Neutrophil (primary cell): ENCODE measurements at regions not wholly inside any gene's neighbourhood (a gene's known extent, or its start where the extent isn't known, plus 50 kb on each side); places are given as distances from the start of the nearest gene placed in this dataset.

Experiments
- H3K27ac ChIP-seq: fragments of 200-600 bp; sonication (generic); 2 replicates; pipeline ENCODE4 v1.5.1; 2016; ENCODE audit warnings: mild to moderate bottlenecking, moderate library complexity
- H3K27me3 ChIP-seq: fragments of 200-600 bp; sonication (generic); 2 replicates; pipeline ENCODE4 v1.6.0; 2016; ENCODE audit warnings: mild to moderate bottlenecking
- H3K36me3 ChIP-seq: fragments of 200-600 bp; sonication (generic); 2 replicates; pipeline ENCODE4 v1.5.1; 2017
- H3K4me1 ChIP-seq, 2 experiments: fragments of 200-600 bp in 1 of 2; sonication (generic) in 1 of 2; 1 replicate in 1 of 2; 2 replicates in 1 of 2; pipeline versions ENCODE4 v1.5.1 to v1.6.1; 2013 to 2016; ENCODE audit warnings: low read depth in 1 of 2, low read length in 1 of 2, mild to moderate bottlenecking in 1 of 2, moderate library complexity in 1 of 2; ENCODE audit not compliant: control insufficient read depth in 1 of 2, insufficient read depth in 1 of 2
- H3K4me3 ChIP-seq, 2 experiments: fragments of 200-600 bp in 1 of 2; sonication (generic) in 1 of 2; 1 replicate in 1 of 2; 2 replicates in 1 of 2; pipeline ENCODE4 v1.5.1; 2013 to 2016; ENCODE audit warnings: low read depth in 1 of 2, low read length in 1 of 2, mild to moderate bottlenecking in 1 of 2, moderate library complexity in 1 of 2
- H3K9me3 ChIP-seq: fragments of 200-600 bp; sonication (generic); 2 replicates; pipeline ENCODE4 v1.5.1; 2016
- TF ChIP-seq, protein P1 (sequence below): fragments of 200-600 bp; sonication (generic); IDR thresholded peaks from 2 replicates; pipeline ENCODE4 v1.5.1; 2016; ENCODE audit warnings: antibody characterized with exemption

DNA sequence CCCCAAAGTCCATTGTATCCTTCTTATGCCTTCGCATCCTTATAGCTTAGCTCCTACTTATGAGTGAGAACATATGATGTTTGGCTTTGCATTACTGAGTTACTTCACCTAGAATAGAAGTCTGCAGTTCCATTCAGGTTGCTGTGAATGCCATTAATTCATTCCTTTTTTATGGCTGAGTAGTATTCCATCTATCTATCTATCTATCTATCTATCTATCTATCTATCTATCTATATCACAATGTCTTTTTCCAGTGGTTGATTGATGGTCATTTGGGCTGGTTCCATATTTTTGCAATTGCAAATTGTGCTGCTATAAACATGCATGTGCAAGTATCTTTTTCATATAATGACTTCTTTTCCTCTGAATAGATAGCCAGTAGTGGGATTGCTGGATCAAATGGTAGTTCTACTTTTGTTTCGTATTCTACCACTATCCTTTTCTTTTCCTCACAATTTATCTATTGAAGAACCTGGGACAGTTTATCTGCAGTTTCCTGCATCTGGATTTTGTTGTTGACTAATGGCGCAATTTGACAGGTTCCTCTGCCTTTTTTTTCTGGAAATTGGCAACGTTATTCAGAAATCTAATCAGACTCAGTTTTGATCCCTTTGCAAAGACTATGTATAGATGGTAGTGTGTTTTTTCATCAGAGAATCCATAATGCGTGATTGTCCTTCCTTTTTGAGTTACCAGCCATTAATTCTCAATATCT lies 287.2 kb downstream of the ARL4A start:
- no peaks in the 10 kb centered on the region for H3K36me3 ChIP-seq
- H3K9me3 ChIP-seq, result no peaks in the 10 kb centered on the region
- H3K4me3 ChIP-seq, result no peak overlapping the region
- H3K27me3 ChIP-seq, result no peaks in the 10 kb centered on the region
- no peaks in the 10 kb centered on the region for H3K4me1 ChIP-seq
- H3K27ac ChIP-seq, result no peak overlapping the region
- TF ChIP-seq, protein P1, sequence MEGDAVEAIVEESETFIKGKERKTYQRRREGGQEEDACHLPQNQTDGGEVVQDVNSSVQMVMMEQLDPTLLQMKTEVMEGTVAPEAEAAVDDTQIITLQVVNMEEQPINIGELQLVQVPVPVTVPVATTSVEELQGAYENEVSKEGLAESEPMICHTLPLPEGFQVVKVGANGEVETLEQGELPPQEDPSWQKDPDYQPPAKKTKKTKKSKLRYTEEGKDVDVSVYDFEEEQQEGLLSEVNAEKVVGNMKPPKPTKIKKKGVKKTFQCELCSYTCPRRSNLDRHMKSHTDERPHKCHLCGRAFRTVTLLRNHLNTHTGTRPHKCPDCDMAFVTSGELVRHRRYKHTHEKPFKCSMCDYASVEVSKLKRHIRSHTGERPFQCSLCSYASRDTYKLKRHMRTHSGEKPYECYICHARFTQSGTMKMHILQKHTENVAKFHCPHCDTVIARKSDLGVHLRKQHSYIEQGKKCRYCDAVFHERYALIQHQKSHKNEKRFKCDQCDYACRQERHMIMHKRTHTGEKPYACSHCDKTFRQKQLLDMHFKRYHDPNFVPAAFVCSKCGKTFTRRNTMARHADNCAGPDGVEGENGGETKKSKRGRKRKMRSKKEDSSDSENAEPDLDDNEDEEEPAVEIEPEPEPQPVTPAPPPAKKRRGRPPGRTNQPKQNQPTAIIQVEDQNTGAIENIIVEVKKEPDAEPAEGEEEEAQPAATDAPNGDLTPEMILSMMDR, result no peak

DNA sequence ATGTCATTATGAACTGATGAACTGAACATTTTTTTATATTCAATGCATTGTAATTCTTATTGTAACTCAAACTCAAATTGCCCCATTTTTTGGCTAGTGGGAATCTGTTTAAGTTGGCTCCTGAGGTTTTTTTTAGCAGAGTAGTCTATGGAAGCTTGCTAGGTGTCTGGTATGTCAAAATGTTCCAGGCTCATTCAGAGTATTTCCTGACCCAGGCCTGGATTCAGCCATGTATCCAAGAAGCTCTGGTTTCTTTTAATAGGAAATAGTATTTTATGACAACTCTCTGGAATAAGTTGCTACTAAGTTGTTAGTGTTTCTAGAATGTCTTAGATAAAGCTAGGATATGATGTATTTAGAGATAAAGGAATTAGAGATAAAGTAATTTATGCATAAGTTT lies 288.0 kb downstream of the ARL4A start:
- H3K27me3 ChIP-seq, result no peaks in the 10 kb centered on the region
- H3K27ac ChIP-seq, result no peak overlapping the region
- H3K9me3 ChIP-seq, result no peaks in the 10 kb centered on the region
- TF ChIP-seq, protein P1, result no peak
- H3K4me3 ChIP-seq, result no peak overlapping the region
- H3K36me3 ChIP-seq, result no peaks in the 10 kb centered on the region
- no peaks in the 10 kb centered on the region for H3K4me1 ChIP-seq

DNA sequence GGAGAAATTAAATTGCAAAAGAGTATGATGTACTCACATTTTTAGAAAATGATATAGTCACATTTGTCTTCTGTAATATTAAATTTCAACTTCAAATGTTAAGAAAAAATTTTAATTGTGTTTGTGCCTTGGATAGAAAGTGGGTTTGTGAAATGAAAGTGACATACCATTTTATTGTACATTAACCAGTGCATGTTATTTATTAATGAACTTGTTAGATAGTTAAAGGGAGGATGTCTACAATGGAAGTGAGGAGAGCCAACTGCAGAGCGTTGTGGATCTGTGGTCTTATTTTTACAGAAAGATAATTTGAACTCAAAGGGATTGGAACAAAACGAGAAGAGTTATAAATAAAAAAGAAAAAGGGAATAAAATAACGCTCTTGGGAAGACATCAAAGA lies 291.7 kb downstream of the ARL4A start:
- no peaks in the 10 kb centered on the region for H3K27me3 ChIP-seq
- H3K4me3 ChIP-seq, result no peak overlapping the region
- no peak overlapping the region for H3K27ac ChIP-seq
- no peaks in the 10 kb centered on the region for H3K36me3 ChIP-seq
- no peaks in the 10 kb centered on the region for H3K9me3 ChIP-seq
- no peaks in the 10 kb centered on the region for H3K4me1 ChIP-seq
- TF ChIP-seq, protein P1, result no peak

DNA sequence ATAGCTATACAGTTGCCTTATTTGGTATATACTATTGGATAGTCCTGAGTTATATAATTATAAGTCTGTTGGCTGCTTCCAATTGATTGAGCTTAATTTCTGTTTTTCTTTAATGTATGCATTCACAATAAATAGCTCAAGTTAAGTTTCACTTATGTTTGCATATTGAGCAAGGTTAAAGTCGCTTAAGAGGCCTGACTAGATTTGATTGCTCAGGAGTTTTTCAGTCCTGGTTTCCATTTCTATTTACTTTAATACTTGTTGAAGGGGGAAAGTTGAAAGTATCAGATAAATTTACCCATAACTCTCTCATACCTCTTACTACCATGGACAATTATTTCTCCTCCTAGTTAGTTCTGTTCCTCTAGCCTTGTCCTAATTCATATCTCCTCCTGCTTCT lies 294.7 kb downstream of the ARL4A start:
- TF ChIP-seq, protein P1, result no peak
- Histone ChIP-seq H3K27me3 (no peaks in the 10 kb centered on the region), H3K9me3 (no peaks in the 10 kb centered on the region), H3K4me3 (no peak overlapping the region), H3K36me3 (no peaks in the 10 kb centered on the region), H3K4me1 (no peaks in the 10 kb centered on the region), H3K27ac (no peak overlapping the region)

DNA sequence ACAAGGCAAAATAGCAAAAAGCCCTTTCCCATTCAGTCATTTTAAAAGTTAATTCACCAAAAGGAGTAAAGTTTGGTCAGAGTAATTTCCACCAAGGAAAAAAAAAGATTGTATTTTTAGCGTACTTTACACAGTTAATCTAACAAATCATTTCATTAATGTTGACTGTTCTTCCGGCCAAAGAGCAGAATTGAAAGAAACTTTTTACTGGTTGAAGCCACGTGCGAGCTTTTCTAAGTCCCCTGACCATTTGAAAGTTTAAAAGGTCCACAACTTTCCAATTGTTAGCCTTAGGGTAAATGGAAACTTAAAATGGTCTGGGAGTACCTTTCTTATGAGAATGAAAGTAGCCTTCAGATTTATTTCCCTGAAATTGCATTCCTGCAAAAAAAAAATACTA lies 296.7 kb downstream of the ARL4A start:
- TF ChIP-seq, protein P1, result no peak
- Histone ChIP-seq H3K27ac (no peak overlapping the region), H3K36me3 (no peaks in the 10 kb centered on the region), H3K9me3 (no peaks in the 10 kb centered on the region), H3K4me1 (no peaks in the 10 kb centered on the region), H3K27me3 (no peaks in the 10 kb centered on the region), H3K4me3 (no peak overlapping the region)
